HEK293 (cell line): ENCODE measurements at regions not wholly inside any gene's neighbourhood (a gene's known extent, or its start where the extent isn't known, plus 50 kb on each side); places are given as distances from the start of the nearest gene placed in this dataset.

ENCODE experiments used
- CTCF ChIA-PET: fragments of 350-600 bp; formaldehyde crosslinking; extraction: SDS; loops from one replicate; lab custom pipeline; 2021; ENCODE audit warnings: antibody characterized with exemption; lab: Yijun Ruan, JAX
- POLR2A ChIA-PET: fragments of 300-600 bp; formaldehyde crosslinking; extraction: SDS; loops from one replicate; lab custom pipeline; 2020; ENCODE audit warnings: antibody characterized with exemption, inconsistent platforms; lab: Yijun Ruan, JAX
- H3K27ac ChIP-seq: fragments of 200-500 bp; sonication (Bioruptor generic); 2 replicates; pipeline ENCODE4 v1.5.1; 2014; ENCODE audit warnings: low read depth, low read length, control low read depth, inconsistent platforms; ENCODE audit errors: extremely low read depth
- H3K36me3 ChIP-seq, 2 experiments: fragments of 200-500 bp in 1 of 2; sonication (Bioruptor generic) in 1 of 2; 1 replicate in 1 of 2; 2 replicates in 1 of 2; pipeline ENCODE4 v1.5.1; 2014 to 2017; ENCODE audit warnings: inconsistent platforms in 2 of 2, low read length in 2 of 2; ENCODE audit not compliant: control insufficient read depth in 2 of 2, insufficient read depth in 1 of 2
- H3K4me1 ChIP-seq: fragments of 200-500 bp; sonication (Bioruptor generic); 2 replicates; pipeline ENCODE4 v1.5.1; 2014; ENCODE audit warnings: mild to moderate bottlenecking, low read length, inconsistent platforms; ENCODE audit not compliant: control insufficient read depth, insufficient read depth
- H3K4me3 ChIP-seq: 2 replicates; pipeline ENCODE4 v1.5.1; 2011; ENCODE audit warnings: low read depth, mild to moderate bottlenecking, control low read depth, low read length, moderate library complexity
- H3K9me3 ChIP-seq: fragments of 200-500 bp; sonication (Bioruptor generic); 2 replicates; pipeline ENCODE4 v1.5.1; 2014; ENCODE audit warnings: low read depth, low read length, inconsistent platforms; ENCODE audit not compliant: control insufficient read depth, insufficient read depth
- BCL11A ChIP-seq: fragments of 450-650 bp; formaldehyde crosslinking; IDR thresholded peaks from 2 replicates; pipeline ENCODE4 v1.5.1; 2016; ENCODE audit warnings: low read depth, missing biosample characterization, missing genetic modification characterization
- EGR2 ChIP-seq: fragments of 450-650 bp; formaldehyde crosslinking; IDR thresholded peaks from 2 replicates; pipeline ENCODE4 v1.5.1; 2016; ENCODE audit warnings: low read depth, missing biosample characterization, missing genetic modification characterization
- ELK4 ChIP-seq: IDR thresholded peaks from 2 replicates; pipeline ENCODE4 v1.6.1; 2011; ENCODE audit warnings: mild to moderate bottlenecking, low read depth, low read length, borderline replicate concordance
- GLI4 ChIP-seq: fragments of 450-650 bp; formaldehyde crosslinking; IDR thresholded peaks from 2 replicates; pipeline ENCODE4 v1.5.1; 2016; ENCODE audit warnings: missing biosample characterization, missing genetic modification characterization
- IKZF3 ChIP-seq: fragments of 450-650 bp; IDR thresholded peaks from 2 replicates; pipeline ENCODE4 v1.5.0; 2018; ENCODE audit warnings: missing biosample characterization, mild to moderate bottlenecking, missing genetic modification characterization, moderate library complexity
- KLF9 ChIP-seq: fragments of 450-650 bp; formaldehyde crosslinking; IDR thresholded peaks from 2 replicates; pipeline ENCODE4 v1.5.1; 2016; ENCODE audit warnings: missing biosample characterization, missing genetic modification characterization, low read depth
- OVOL3 ChIP-seq: fragments of 450-650 bp; formaldehyde crosslinking; IDR thresholded peaks from 2 replicates; pipeline ENCODE4 v1.5.1; 2016; ENCODE audit warnings: missing biosample characterization, missing genetic modification characterization
- PRDM10 ChIP-seq: fragments of 450-650 bp; formaldehyde crosslinking; IDR thresholded peaks from 2 replicates; pipeline ENCODE4 v1.5.1; 2016; ENCODE audit warnings: missing biosample characterization, missing genetic modification characterization
- SCRT2 ChIP-seq: fragments of 450-650 bp; formaldehyde crosslinking; IDR thresholded peaks from 2 replicates; pipeline ENCODE4 v1.5.1; 2016; ENCODE audit warnings: missing biosample characterization, missing genetic modification characterization
- SETDB1 ChIP-seq: IDR thresholded peaks from one replicate; pipeline ENCODE4 v1.6.1; 2017; ENCODE audit warnings: mild to moderate bottlenecking, low read length, moderate library complexity, mixed read lengths; ENCODE audit not compliant: insufficient read length
- YY1 ChIP-seq: fragments of 450-650 bp; formaldehyde crosslinking; IDR thresholded peaks from 2 replicates; pipeline ENCODE4 v1.5.1; 2018; ENCODE audit warnings: missing biosample characterization, missing genetic modification characterization
- ZBTB6 ChIP-seq: fragments of 450-650 bp; formaldehyde crosslinking; IDR thresholded peaks from 2 replicates; pipeline ENCODE4 v1.5.1; 2017; ENCODE audit warnings: missing biosample characterization, missing genetic modification characterization
- ZFHX2 ChIP-seq: fragments of 450-650 bp; formaldehyde crosslinking; conservative IDR thresholded peaks from 2 replicates; pipeline ENCODE4 v1.5.1; 2016; ENCODE audit warnings: missing biosample characterization, missing genetic modification characterization
- ZFP69B ChIP-seq: fragments of 450-650 bp; formaldehyde crosslinking; IDR thresholded peaks from 2 replicates; pipeline ENCODE4 v1.5.1; 2016; ENCODE audit warnings: missing biosample characterization, missing genetic modification characterization
- ZIC2 ChIP-seq: fragments of 450-650 bp; formaldehyde crosslinking; IDR thresholded peaks from 2 replicates; pipeline ENCODE4 v1.5.1; 2016; ENCODE audit warnings: missing biosample characterization, missing genetic modification characterization
- ZNF114 ChIP-seq: fragments of 450-650 bp; formaldehyde crosslinking; IDR thresholded peaks from 2 replicates; pipeline ENCODE4 v1.5.0; 2017; ENCODE audit warnings: missing biosample characterization, missing genetic modification characterization
- ZNF211 ChIP-seq: fragments of 450-650 bp; formaldehyde crosslinking; IDR thresholded peaks from 2 replicates; pipeline ENCODE4 v1.5.1; 2016; ENCODE audit warnings: low read depth, missing biosample characterization, missing genetic modification characterization
- ZNF223 ChIP-seq: fragments of 450-650 bp; formaldehyde crosslinking; IDR thresholded peaks from 2 replicates; pipeline ENCODE4 v1.5.1; 2016; ENCODE audit warnings: missing biosample characterization, missing genetic modification characterization
- ZNF473 ChIP-seq: fragments of 450-650 bp; formaldehyde crosslinking; IDR thresholded peaks from 2 replicates; pipeline ENCODE4 v1.5.1; 2017; ENCODE audit warnings: missing biosample characterization, missing genetic modification characterization
- ZNF48 ChIP-seq: fragments of 450-650 bp; formaldehyde crosslinking; IDR thresholded peaks from 2 replicates; pipeline ENCODE4 v1.5.1; 2016; ENCODE audit warnings: missing biosample characterization, missing genetic modification characterization
- ZNF501 ChIP-seq: fragments of 450-650 bp; formaldehyde crosslinking; IDR thresholded peaks from 2 replicates; pipeline ENCODE4 v1.5.1; 2016; ENCODE audit warnings: missing biosample characterization, missing genetic modification characterization
- ZNF513 ChIP-seq: fragments of 450-650 bp; IDR thresholded peaks from 2 replicates; pipeline ENCODE4 v1.5.1; 2018; ENCODE audit warnings: missing biosample characterization, missing genetic modification characterization
- ZNF621 ChIP-seq: fragments of 450-650 bp; formaldehyde crosslinking; IDR thresholded peaks from 2 replicates; pipeline ENCODE4 v1.5.1; 2017; ENCODE audit warnings: missing biosample characterization, missing genetic modification characterization
- ZNF677 ChIP-seq: fragments of 450-650 bp; IDR thresholded peaks from 2 replicates; pipeline ENCODE4 v1.5.0; 2018; ENCODE audit warnings: missing biosample characterization, mild to moderate bottlenecking, missing genetic modification characterization, moderate library complexity
- ZNF707 ChIP-seq: fragments of 450-650 bp; formaldehyde crosslinking; IDR thresholded peaks from 2 replicates; pipeline ENCODE4 v1.5.1; 2016; ENCODE audit warnings: missing biosample characterization, missing genetic modification characterization
- ZNF830 ChIP-seq: fragments of 450-650 bp; IDR thresholded peaks from 2 replicates; pipeline ENCODE4 v1.5.0; 2018; ENCODE audit warnings: missing biosample characterization, missing genetic modification characterization, low read depth, mild to moderate bottlenecking, moderate library complexity

- Histone ChIP-seq H3K36me3 (no peaks in the 10 kb centered on the region), H3K4me1 (no peaks in the 10 kb centered on the region), H3K4me3 (no peak overlapping the region), H3K27ac (no peak overlapping the region), H3K9me3 (no peaks in the 10 kb centered on the region; the same call in 1 of the 2 replicates)
- ChIA-PET CTCF (interaction anchor here (0.5 kb wide), 1 partner anchor 1162 kb away, joined by 4 read pairs; no protein-coding TSS in a partner anchor), POLR2A (no interaction called here)
- TF ChIP-seq ZNF473 (no peak), ZIC2 (no peak), KLF9 (no peak), ZNF48 (tag by site-specific recombination) (no peak), BCL11A (tag by site-specific recombination) (no peak), ELK4 (no peak), ZFP69B (tag by site-specific recombination) (no peak), SCRT2 (no peak), ZNF211 (tag by site-specific recombination) (no peak), SETDB1 (no peak), OVOL3 (tag by site-specific recombination) (no peak), ZBTB6 (tag by site-specific recombination) (no peak), IKZF3 (tag by site-specific recombination) (no peak), YY1 (no peak), ZNF513 (tag by site-specific recombination) (no peak), GLI4 (tag by site-specific recombination) (no peak)
These were observed 739.0 kb downstream of the DTWD2 start for GRCh38 chr5:118249386-118249785.

- H3K9me3 ChIP-seq = no peaks in the 10 kb centered on the region; the same call in 1 of the 2 replicates
- TF ChIP-seq ZNF707 (tag by site-specific recombination) (no peak), PRDM10 (tag by site-specific recombination) (no peak), ZNF114 (tag by site-specific recombination) (no peak), ZNF223 (tag by site-specific recombination) (no peak), ZFHX2 (tag by site-specific recombination) (no peak), ZNF501 (tag by site-specific recombination) (no peak), ZNF677 (tag by site-specific recombination) (no peak), EGR2 (tag by site-specific recombination) (no peak), ZNF830 (tag by site-specific recombination) (no peak), ZNF621 (tag by site-specific recombination) (no peak)
- no peaks in the 10 kb centered on the region for H3K4me1 ChIP-seq
- POLR2A ChIA-PET = no interaction called here
- H3K27ac ChIP-seq = no peak overlapping the region
- H3K4me3 ChIP-seq = no peak overlapping the region
- H3K36me3 ChIP-seq = no peaks in the 10 kb centered on the region
- CTCF ChIA-PET = no interaction called here
These were observed 740.9 kb downstream of the DTWD2 start for GRCh38 chr5:118247458-118247857.
